GM23338 (cell line): ENCODE measurements at regions not wholly inside any gene's neighbourhood (a gene's known extent, or its start where the extent isn't known, plus 50 kb on each side); places are given as distances from the start of the nearest gene placed in this dataset.
A peak's percentile ranks its signal among the peaks of the same experiment; 100 is the strongest.

Experiments used
- ATAC-seq: fragments of 200-7000 bp; cut with Tn5 transposase; 3 replicates; pipeline ENCODE4 v1.9.1; 2020
- DNase-seq: peaks from one replicate; pipeline ENCODE4 v3.0.0-alpha.2; 2015; ENCODE audit warnings: low spot score
- H2AFZ ChIP-seq: fragments of 200-600 bp; sonication (generic); 2 replicates; pipeline ENCODE4 v1.8.0; 2016; ENCODE audit warnings: antibody characterized with exemption, mild to moderate bottlenecking, moderate library complexity
- H3F3A ChIP-seq: fragments of 200-600 bp; sonication (generic); replicated peaks from 2 replicates; pipeline ENCODE4 v1.8.0; 2017; ENCODE audit warnings: antibody characterized with exemption, mixed run types, low read depth
- H3K27ac ChIP-seq: fragments of 200-600 bp; sonication (generic); 2 replicates; pipeline ENCODE4 v1.6.1; 2016; ENCODE audit warnings: low read depth
- H3K27me3 ChIP-seq: fragments of 200-600 bp; sonication (generic); 2 replicates; pipeline ENCODE4 v1.8.0; 2016; ENCODE audit warnings: mild to moderate bottlenecking, mixed run types, moderate library complexity; ENCODE audit not compliant: insufficient read depth
- H3K36me3 ChIP-seq: fragments of 200-600 bp; sonication (generic); 2 replicates; pipeline ENCODE4 v1.8.0; 2016; ENCODE audit warnings: mild to moderate bottlenecking; ENCODE audit not compliant: insufficient read depth
- H3K4me1 ChIP-seq: fragments of 200-600 bp; sonication (generic); 2 replicates; pipeline ENCODE4 v1.8.0; 2016; ENCODE audit warnings: mild to moderate bottlenecking, moderate library complexity; ENCODE audit not compliant: insufficient read depth
- H3K4me2 ChIP-seq: fragments of 200-600 bp; sonication (generic); 2 replicates; pipeline ENCODE4 v1.7.1; 2017; ENCODE audit warnings: mixed run types
- H3K4me3 ChIP-seq: fragments of 200-600 bp; sonication (generic); 2 replicates; pipeline ENCODE4 v1.6.1; 2016; ENCODE audit warnings: mixed run types
- H3K79me2 ChIP-seq: fragments of 200-600 bp; sonication (generic); replicated peaks from 2 replicates; pipeline ENCODE4 v1.8.0; 2017; ENCODE audit warnings: mild to moderate bottlenecking; ENCODE audit not compliant: insufficient read depth
- H3K9me2 ChIP-seq: fragments of 200-600 bp; sonication (generic); 2 replicates; pipeline ENCODE4 v1.8.0; 2017; ENCODE audit not compliant: insufficient read depth
- H4K20me1 ChIP-seq: fragments of 200-600 bp; sonication (generic); replicated peaks from 2 replicates; pipeline ENCODE4 v1.8.0; 2017; ENCODE audit warnings: mild to moderate bottlenecking; ENCODE audit not compliant: insufficient read depth
- H3K27ac Mint-ChIP-seq: 2 replicates; pipeline ENCODE4 v1.8.0; 2020; ENCODE audit warnings: inconsistent platforms, mild to moderate bottlenecking, moderate library complexity, mixed read lengths
- H3K27me3 Mint-ChIP-seq: 3 replicates; pipeline ENCODE4 v1.8.0; 2022; ENCODE audit warnings: low read depth, mild to moderate bottlenecking, moderate library complexity, mixed read lengths, inconsistent platforms; ENCODE audit not compliant: insufficient read depth, poor library complexity
- H3K36me3 Mint-ChIP-seq: 3 replicates; pipeline ENCODE4 v1.8.0; 2021; ENCODE audit warnings: low read depth, mild to moderate bottlenecking, inconsistent platforms, moderate library complexity, mixed read lengths
- H3K4me1 Mint-ChIP-seq: 3 replicates; pipeline ENCODE4 v1.8.0; 2020; ENCODE audit warnings: mild to moderate bottlenecking, inconsistent platforms, mixed read lengths
- H3K4me3 Mint-ChIP-seq: 3 replicates; pipeline ENCODE4 v1.8.0; 2021; ENCODE audit warnings: moderate library complexity, mild to moderate bottlenecking, inconsistent platforms, mixed read lengths
- H3K9me3 Mint-ChIP-seq: 3 replicates; pipeline ENCODE4 v1.8.0; 2020; ENCODE audit warnings: moderate library complexity, mild to moderate bottlenecking, inconsistent platforms, mixed read lengths
- CREB1 ChIP-seq: fragments of 250-450 bp; sonication (Bioruptor Pico); IDR thresholded peaks from 2 replicates; pipeline ENCODE4 v1.5.0; 2020; ENCODE audit warnings: low read depth, mild to moderate bottlenecking, moderate library complexity
- CTCF ChIP-seq, 2 experiments: fragments of 200-600 bp in 1 of 2; sonication (generic) in 1 of 2; conservative IDR thresholded peaks; 2 replicates each; pipeline versions ENCODE4 v1.5.1 to v1.6.1; 2016 to 2017; ENCODE audit warnings: antibody characterized with exemption in 2 of 2, low read depth in 2 of 2, mild to moderate bottlenecking in 2 of 2, moderate library complexity in 1 of 2
- EZH2 ChIP-seq: fragments of 200-600 bp; sonication (generic); IDR thresholded peaks from one replicate; pipeline ENCODE4 v1.8.0; 2017; ENCODE audit warnings: antibody characterized with exemption, mild to moderate bottlenecking, low read depth; ENCODE audit not compliant: unreplicated experiment
- EZH2phosphoT487 ChIP-seq: fragments of 200-600 bp; sonication (generic); IDR thresholded peaks from one replicate; pipeline ENCODE4 v1.8.1; 2018; ENCODE audit warnings: antibody characterized with exemption; ENCODE audit not compliant: unreplicated experiment
- JUNB ChIP-seq: IDR thresholded peaks from one replicate; pipeline ENCODE4 v1.6.1; 2016; ENCODE audit warnings: antibody characterized with exemption; ENCODE audit not compliant: unreplicated experiment
- POLR2AphosphoS5 ChIP-seq: IDR thresholded peaks from 2 replicates; pipeline ENCODE4 v1.6.1; 2016; ENCODE audit warnings: antibody characterized with exemption, low read depth
- ZNF462 ChIP-seq: fragments of 250-450 bp; sonication (Bioruptor Pico); IDR thresholded peaks from 2 replicates; pipeline ENCODE4 v1.5.0; 2020; ENCODE audit warnings: mild to moderate bottlenecking, moderate library complexity

DNA sequence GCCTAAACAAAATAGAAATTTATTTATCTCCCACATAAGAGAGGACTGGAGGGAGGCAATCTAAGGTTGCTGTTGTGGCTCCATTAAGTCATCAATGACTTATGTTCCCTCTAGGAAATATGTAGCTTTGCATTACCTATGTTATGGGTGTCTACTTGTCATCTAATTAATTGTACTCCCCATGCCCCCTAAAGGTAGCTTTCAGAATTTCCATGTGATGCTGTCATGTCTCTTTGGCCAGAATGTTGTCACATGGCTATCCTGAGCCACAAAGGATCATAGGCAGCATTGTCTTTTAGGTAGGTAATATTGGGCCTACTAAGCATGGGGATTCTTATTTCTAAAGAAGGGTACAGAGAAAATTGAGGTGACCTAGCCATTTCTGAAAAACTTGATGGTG is 935.6 kb upstream of the FANCL start:
- no peaks in the 10 kb centered on the region for H3K79me2 ChIP-seq
- H3K27ac ChIP-seq, result no peak overlapping the region
- ATAC-seq (no peak), DNase-seq (peak; percentile 10)
- H3K4me2 ChIP-seq, result no peak overlapping the region
- H3K4me3 ChIP-seq, result no peak overlapping the region
- H4K20me1 ChIP-seq, result no peaks in the 10 kb centered on the region
- Mint-ChIP-seq H3K27ac (no peak overlapping the region), H3K36me3 (no peaks in the 10 kb centered on the region), H3K27me3 (peaks cover 4% of the 10 kb centered on the region), H3K4me3 (no peak overlapping the region), H3K9me3 (no peaks in the 10 kb centered on the region; the same call in 2 of the 3 replicates), H3K4me1 (peaks cover 14% of the 10 kb centered on the region)
- H3F3A ChIP-seq, result no peaks in the 10 kb centered on the region
- no peaks in the 10 kb centered on the region for H3K9me2 ChIP-seq
- H2AFZ ChIP-seq, result no peak overlapping the region
- H3K36me3 ChIP-seq, result no peaks in the 10 kb centered on the region
- no peak for TF ChIP-seq EZH2
- TF ChIP-seq CTCF (conservative IDR thresholded peaks at IDR 0.05; ENCODE audit: low read depth in 2 of 2), result peak; percentile 24 to 29; a peak in 2 of 4 replicates
- H3K4me1 ChIP-seq, result no peaks in the 10 kb centered on the region
- H3K27me3 ChIP-seq, result no peaks in the 10 kb centered on the region

GRCh38 chr2:59174536-59175243 is 933.6 kb upstream of the FANCL start:
- Histone ChIP-seq H4K20me1 (no peaks in the 10 kb centered on the region), H3K4me3 (no peak overlapping the region), H3K27ac (no peak overlapping the region), H3K9me2 (0 out of 2 replicates have a peak, but pooled peaks cover 3% of the 10 kb centered on the region), H3K27me3 (no peaks in the 10 kb centered on the region), H3K79me2 (no peaks in the 10 kb centered on the region), H3K36me3 (no peaks in the 10 kb centered on the region), H3F3A (no peaks in the 10 kb centered on the region), H3K4me1 (no peaks in the 10 kb centered on the region), H2AFZ (no peak overlapping the region), H3K4me2 (no peak overlapping the region)
- no peak overlapping the region for H3K4me3 Mint-ChIP-seq
- ATAC-seq, result peak; percentile 92
- H3K27ac Mint-ChIP-seq, result no peak overlapping the region
- DNase-seq, result no peak
- H3K4me1 Mint-ChIP-seq, result peaks cover 13% of the 10 kb centered on the region
- no peaks in the 10 kb centered on the region for H3K36me3 Mint-ChIP-seq
- H3K9me3 Mint-ChIP-seq, result no peaks in the 10 kb centered on the region
- no peaks in the 10 kb centered on the region for H3K27me3 Mint-ChIP-seq
- TF ChIP-seq POLR2AphosphoS5 (no peak), CTCF (conservative IDR thresholded peaks at IDR 0.05; ENCODE audit: low read depth in 2 of 2) (no peak), CREB1 (CRISPR knock-in tag) (no peak), ZNF462 (CRISPR knock-in tag) (no peak), EZH2phosphoT487 (no peak), JUNB (no peak)
